NCI-H345 treated with DMSO at 0.1 percent for 48 hours (cell line): ENCODE measurements at regions not wholly inside any gene's neighbourhood (a gene's known extent, or its start where the extent isn't known, plus 50 kb on each side); places are given as distances from the start of the nearest gene placed in this dataset.

Source experiments
- DNase-seq: peaks from one replicate; lab custom pipeline; 2025; ENCODE audit not compliant: unreplicated experiment; lab: John Stamatoyannopoulos, UW

DNA sequence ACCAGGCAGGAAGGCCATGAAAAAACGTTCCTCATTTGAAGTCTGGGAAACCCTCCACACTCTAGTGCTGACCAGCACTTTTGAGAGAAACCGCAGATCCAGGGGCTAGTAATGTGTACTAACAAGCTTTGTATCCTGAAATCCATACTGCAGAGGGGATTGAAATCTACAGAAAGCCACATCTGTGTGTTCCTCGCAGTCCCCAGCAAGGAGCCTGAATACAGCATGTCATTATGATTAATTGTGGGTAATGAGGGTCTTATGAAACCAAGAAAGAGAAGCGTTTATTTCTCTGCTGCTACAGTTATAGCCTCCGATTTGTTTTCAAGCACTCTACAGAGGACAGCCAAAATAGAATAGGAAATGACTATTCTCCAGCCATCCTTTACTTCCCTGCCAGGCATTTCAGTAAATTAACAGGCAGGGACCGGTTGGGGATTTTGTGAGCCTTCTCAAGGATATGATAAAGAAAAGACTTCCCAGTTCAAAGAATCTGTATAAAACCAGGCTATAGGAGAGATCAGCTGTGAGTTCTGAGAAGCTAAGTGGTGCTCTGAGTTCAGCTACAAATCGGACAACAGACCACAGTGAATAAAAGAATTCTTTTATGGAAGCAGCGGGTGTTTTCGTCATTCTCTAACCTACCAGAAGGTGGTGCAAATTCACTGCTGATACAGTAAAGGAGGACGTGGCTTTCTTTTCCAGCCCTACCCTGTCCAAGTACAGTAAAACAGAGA lies 133.4 kb downstream of the INSIG2 start:
- peak; percentile 32 for DNase-seq

GRCh38 chr2:118219611-118220010 lies 131.3 kb downstream of the INSIG2 start:
- DNase-seq = no peak

GRCh38 chr2:118216224-118216623 lies 128.0 kb downstream of the INSIG2 start:
- DNase-seq = no peak

- DNase-seq = no peak
These were observed 121.5 kb downstream of the INSIG2 start for GRCh38 chr2:118209727-118210126.

DNA sequence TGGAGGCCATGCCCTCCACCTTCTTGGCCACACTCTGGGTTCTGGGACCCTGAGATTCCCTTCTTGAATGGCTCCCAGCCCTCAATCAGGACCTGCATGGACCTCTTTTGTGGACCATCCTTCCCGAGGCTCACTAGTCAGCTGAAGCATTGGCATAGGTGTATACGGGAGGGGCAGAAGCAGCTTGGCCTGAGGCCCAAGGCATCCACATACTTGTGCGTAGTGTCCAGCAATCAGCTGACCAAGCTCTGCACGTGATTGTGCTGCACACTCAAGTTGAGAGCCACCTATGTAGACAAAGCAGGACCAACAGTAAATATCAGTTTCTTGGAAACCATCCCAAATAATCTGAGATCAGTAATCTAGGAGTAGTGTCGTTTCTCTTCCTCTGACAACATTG lies 119.6 kb downstream of the INSIG2 start:
- DNase-seq = no peak

- DNase-seq = no peak
These were observed 114.5 kb downstream of the INSIG2 start for GRCh38 chr2:118202707-118203303.

- DNase-seq = no peak
These were observed 110.0 kb downstream of the INSIG2 start for GRCh38 chr2:118198268-118198667.

GRCh38 chr2:118197011-118197675 lies 108.9 kb downstream of the INSIG2 start:
- DNase-seq = no peak

GRCh38 chr2:118190474-118190873 lies 102.2 kb downstream of the INSIG2 start:
- no peak for DNase-seq

DNA sequence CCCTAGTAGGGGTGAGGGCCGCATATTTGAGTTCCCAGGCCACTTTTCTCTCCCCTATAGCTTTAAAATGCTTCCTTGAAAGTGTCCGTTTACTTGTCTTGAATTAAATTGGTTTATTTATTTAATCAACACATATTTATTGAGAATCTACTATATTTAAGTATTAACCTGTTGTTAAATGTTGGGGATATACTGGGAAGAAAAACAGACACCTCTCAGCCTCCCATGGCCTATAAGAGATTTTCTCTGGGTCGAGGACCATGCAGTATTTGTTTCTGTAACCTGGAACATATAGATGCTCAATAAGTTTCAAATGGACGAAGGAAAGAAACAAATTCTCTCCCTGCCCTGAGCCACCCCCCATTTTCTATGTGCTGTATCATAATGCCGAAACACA lies 98.6 kb downstream of the INSIG2 start:
- no peak for DNase-seq

GRCh38 chr2:118186110-118186857 lies 98.0 kb downstream of the INSIG2 start:
- peak; percentile 71 for DNase-seq

GRCh38 chr2:118185210-118186109 lies 97.2 kb downstream of the INSIG2 start:
- DNase-seq = peak; percentile 57

DNA sequence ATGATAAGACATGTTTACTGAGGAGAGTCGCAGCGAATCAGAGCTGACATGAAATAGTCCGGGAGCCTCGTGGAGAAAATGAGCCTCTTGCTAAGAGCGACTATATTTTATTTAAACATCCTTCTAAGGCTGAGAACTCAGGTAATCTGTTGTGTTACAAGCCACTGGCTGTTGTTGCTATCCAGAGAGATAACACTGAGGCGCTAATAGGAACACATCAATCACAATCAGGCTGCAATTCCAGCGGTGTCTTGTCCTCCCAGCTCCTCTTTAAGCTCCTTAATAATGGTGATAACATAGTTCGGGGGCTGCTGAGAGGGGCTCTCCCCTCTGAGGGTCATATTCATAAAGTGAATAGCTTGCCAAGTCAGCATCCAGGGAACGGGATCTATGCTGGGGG lies 95.1 kb downstream of the INSIG2 start:
- no peak for DNase-seq

GRCh38 chr2:118179445-118179844 lies 91.2 kb downstream of the INSIG2 start:
- DNase-seq = no peak

DNA sequence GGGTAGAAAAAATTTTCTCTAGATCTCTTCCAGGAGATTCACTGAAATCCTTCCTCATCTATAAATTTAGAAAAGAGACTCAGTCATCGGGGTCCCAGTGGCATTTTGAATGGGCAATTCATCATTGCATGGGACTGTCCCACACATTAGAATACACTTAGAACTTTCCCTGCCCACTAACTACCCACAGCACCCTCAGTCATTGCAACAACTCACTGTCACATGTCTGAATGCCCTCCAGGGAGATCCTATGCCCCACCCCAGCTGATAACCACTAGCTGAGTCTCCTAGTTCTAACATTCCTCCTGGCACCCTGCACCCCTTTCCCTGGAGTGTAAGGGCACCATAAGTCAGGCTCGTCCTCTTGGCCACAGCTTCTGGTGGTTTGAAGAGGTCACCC lies 89.6 kb downstream of the INSIG2 start:
- no peak for DNase-seq

- DNase-seq = no peak
These were observed 89.0 kb downstream of the INSIG2 start for GRCh38 chr2:118177318-118177717.

GRCh38 chr2:118176601-118177000 lies 88.3 kb downstream of the INSIG2 start:
- no peak for DNase-seq

DNA sequence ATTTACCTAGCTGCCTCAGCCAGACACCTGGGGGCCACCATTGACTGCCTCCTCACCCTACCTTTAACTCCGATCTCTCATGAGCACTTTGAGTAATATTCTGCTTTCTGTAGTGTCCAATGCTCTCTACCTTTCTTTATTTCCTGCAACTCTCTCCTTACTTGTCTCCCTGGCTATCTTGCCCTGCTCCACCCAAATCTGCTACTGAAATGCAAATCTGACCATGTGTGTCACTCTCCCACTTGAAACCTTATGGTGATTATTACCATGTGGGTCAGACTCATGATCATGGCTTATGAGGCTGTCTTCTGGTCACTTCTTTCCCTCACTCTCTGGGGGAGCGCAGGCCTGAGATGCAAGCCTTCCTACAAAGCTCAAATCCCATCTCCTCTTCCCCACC lies 83.3 kb downstream of the INSIG2 start:
- no peak for DNase-seq

GRCh38 chr2:118169359-118170005 lies 81.2 kb downstream of the INSIG2 start:
- no peak for DNase-seq

GRCh38 chr2:118168615-118169014 lies 80.3 kb downstream of the INSIG2 start:
- DNase-seq = no peak
